Astrocyte of the spinal cord (primary cell): ENCODE measurements at regions not wholly inside any gene's neighbourhood (a gene's known extent, or its start where the extent isn't known, plus 50 kb on each side); places are given as distances from the start of the nearest gene placed in this dataset.

Experiments
- DNase-seq: peaks from one replicate; pipeline ENCODE4 v3.0.0; 2011; ENCODE audit warnings: low read depth, low spot score
- H3K4me3 ChIP-seq: 2 replicates; pipeline ENCODE4 v1.5.1; 2011; ENCODE audit warnings: low read depth, mild to moderate bottlenecking, low read length, moderate library complexity
- CTCF ChIP-seq: IDR thresholded peaks from 2 replicates; pipeline ENCODE4 v1.5.1; 2012; ENCODE audit warnings: low read depth, mild to moderate bottlenecking, low read length, inconsistent platforms
- in situ Hi-C: cut with HindIII; loops from 2 replicates; pipeline ENCODE4 v1.10.0; 2017; ENCODE audit warnings: low sequenced_read_pairs

GRCh38 chr2:139610512-139610911, 830.3 kb upstream of the NXPH2 start:
- H3K4me3 ChIP-seq: no peak overlapping the region
- TF ChIP-seq CTCF: no peak
- no peak for DNase-seq
- in situ Hi-C loops: no loop called here

GRCh38 chr2:139609109-139609508, 828.9 kb upstream of the NXPH2 start:
- no peak for DNase-seq
- no peak for TF ChIP-seq CTCF
- H3K4me3 ChIP-seq: no peak overlapping the region
- in situ Hi-C loops: no loop called here

- TF ChIP-seq CTCF: no peak
- in situ Hi-C loops: no loop called here
- DNase-seq: no peak
- no peak overlapping the region for H3K4me3 ChIP-seq
Observed at GRCh38 chr2:139605668-139606067, 825.5 kb upstream of the NXPH2 start.

- TF ChIP-seq CTCF: no peak
- H3K4me3 ChIP-seq: no peak overlapping the region
- DNase-seq: no peak
- in situ Hi-C loops: no loop called here
Observed at GRCh38 chr2:139600166-139600565, 820.0 kb upstream of the NXPH2 start.

GRCh38 chr2:139585101-139585500, 804.9 kb upstream of the NXPH2 start:
- DNase-seq: no peak
- no peak for TF ChIP-seq CTCF
- no peak overlapping the region for H3K4me3 ChIP-seq
- in situ Hi-C loops: no loop called here

- in situ Hi-C loops: no loop called here
- no peak for DNase-seq
- TF ChIP-seq CTCF: no peak
- no peak overlapping the region for H3K4me3 ChIP-seq
Observed at GRCh38 chr2:139574371-139574770, 794.2 kb upstream of the NXPH2 start.

GRCh38 chr2:139556789-139557188, 776.6 kb upstream of the NXPH2 start:
- no peak overlapping the region for H3K4me3 ChIP-seq
- TF ChIP-seq CTCF: no peak
- DNase-seq: no peak
- in situ Hi-C loops: no loop called here
